ENCODE measurements at regions not wholly inside any gene's neighbourhood (a gene's known extent, or its start where the extent isn't known, plus 50 kb on each side); places are given as distances from the start of the nearest gene placed in this dataset.

DNA sequence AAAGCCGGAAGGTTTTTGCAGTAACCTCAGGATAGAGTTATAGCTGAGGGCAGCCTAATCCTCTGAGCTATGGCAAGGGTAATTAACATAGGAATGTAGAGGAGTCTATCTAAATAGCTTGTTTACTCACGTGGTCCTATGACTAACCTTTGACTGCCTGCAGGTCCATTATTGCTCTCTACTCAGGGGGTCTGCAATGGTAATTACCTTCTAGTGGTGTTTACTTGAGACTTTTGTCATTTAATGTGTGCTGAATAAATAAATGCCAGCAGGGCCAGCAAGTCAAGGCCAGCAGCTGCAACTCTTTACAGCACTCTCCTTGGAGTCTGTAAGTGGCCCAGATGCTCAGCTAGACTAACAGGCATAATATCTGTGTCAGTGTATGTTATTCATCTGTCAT, 212.7 kb upstream of the FMR1 start:
- CTCF ChIA-PET: no interaction called here
- Histone ChIP-seq H3K9me3 (no peaks in the 10 kb centered on the region), H3K4me2 (no peak overlapping the region), H3K4me3 (no peak overlapping the region), H3K4me1 (no peaks in the 10 kb centered on the region), H3K27ac (no peak overlapping the region)
- FAIRE-seq (no peak), DNase-seq (ENCODE audit: low read depth in 1 of 2, low spot score in 1 of 2) (no peak), ATAC-seq (no peak)
- 3% methylated on average over 2 of the region's 2 CpGs for WGBS (ENCODE audit: missing lambda C conversion rate)
- no peak for TF ChIP-seq SMC3 (IDR thresholded peaks at IDR 0.05)
- TF ChIP-seq, protein P1, sequence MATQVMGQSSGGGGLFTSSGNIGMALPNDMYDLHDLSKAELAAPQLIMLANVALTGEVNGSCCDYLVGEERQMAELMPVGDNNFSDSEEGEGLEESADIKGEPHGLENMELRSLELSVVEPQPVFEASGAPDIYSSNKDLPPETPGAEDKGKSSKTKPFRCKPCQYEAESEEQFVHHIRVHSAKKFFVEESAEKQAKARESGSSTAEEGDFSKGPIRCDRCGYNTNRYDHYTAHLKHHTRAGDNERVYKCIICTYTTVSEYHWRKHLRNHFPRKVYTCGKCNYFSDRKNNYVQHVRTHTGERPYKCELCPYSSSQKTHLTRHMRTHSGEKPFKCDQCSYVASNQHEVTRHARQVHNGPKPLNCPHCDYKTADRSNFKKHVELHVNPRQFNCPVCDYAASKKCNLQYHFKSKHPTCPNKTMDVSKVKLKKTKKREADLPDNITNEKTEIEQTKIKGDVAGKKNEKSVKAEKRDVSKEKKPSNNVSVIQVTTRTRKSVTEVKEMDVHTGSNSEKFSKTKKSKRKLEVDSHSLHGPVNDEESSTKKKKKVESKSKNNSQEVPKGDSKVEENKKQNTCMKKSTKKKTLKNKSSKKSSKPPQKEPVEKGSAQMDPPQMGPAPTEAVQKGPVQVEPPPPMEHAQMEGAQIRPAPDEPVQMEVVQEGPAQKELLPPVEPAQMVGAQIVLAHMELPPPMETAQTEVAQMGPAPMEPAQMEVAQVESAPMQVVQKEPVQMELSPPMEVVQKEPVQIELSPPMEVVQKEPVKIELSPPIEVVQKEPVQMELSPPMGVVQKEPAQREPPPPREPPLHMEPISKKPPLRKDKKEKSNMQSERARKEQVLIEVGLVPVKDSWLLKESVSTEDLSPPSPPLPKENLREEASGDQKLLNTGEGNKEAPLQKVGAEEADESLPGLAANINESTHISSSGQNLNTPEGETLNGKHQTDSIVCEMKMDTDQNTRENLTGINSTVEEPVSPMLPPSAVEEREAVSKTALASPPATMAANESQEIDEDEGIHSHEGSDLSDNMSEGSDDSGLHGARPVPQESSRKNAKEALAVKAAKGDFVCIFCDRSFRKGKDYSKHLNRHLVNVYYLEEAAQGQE (IDR thresholded peaks at IDR 0.05): no peak
- no peak for TF ChIP-seq JUN (IDR thresholded peaks at IDR 0.05)
- no peak for TF ChIP-seq FOSL2 (IDR thresholded peaks at IDR 0.05)
- no peak for TF ChIP-seq FOSL2 (CRISPR knock-in tag; IDR thresholded peaks at IDR 0.05)
- POLR2A ChIA-PET: no interaction called here

GRCh38 chrX:147710301-147710700, 201.4 kb upstream of the FMR1 start:
- 0% methylated on average over 2 of the region's 2 CpGs for WGBS (ENCODE audit: missing lambda C conversion rate)
- FAIRE-seq (no peak), ATAC-seq (no peak), DNase-seq (ENCODE audit: low read depth in 1 of 2, low spot score in 1 of 2) (no peak)
- H3K4me3 ChIP-seq: no peak overlapping the region
- no peaks in the 10 kb centered on the region for H3K4me1 ChIP-seq
- POLR2A ChIA-PET: no interaction called here
- CTCF ChIA-PET: no interaction called here
- H3K4me2 ChIP-seq: no peak overlapping the region
- H3K27ac ChIP-seq: no peak overlapping the region
- TF ChIP-seq NFE2L2 (conservative IDR thresholded peaks at IDR 0.05; ENCODE audit: low read length) (no peak), CEBPB (IDR thresholded peaks at IDR 0.05) (no peak), HDAC2 (IDR thresholded peaks at IDR 0.05) (no peak), RARB (CRISPR knock-in tag; IDR thresholded peaks at IDR 0.05) (no peak), ZNF302 (CRISPR knock-in tag; IDR thresholded peaks at IDR 0.05) (no peak), KDM1A (IDR thresholded peaks at IDR 0.05; ENCODE audit: low read depth) (no peak), JUNB (IDR thresholded peaks at IDR 0.05) (no peak), CBX8 (IDR thresholded peaks at IDR 0.05) (no peak), FOXS1 (CRISPR knock-in tag; IDR thresholded peaks at IDR 0.05) (no peak), RCOR1 (IDR thresholded peaks at IDR 0.05; ENCODE audit: low read depth, low read length) (no peak), PBX3 (IDR thresholded peaks at IDR 0.05) (no peak), ATOH8 (CRISPR knock-in tag; IDR thresholded peaks at IDR 0.05; ENCODE audit: low read depth) (no peak)
- TF ChIP-seq, protein P2, sequence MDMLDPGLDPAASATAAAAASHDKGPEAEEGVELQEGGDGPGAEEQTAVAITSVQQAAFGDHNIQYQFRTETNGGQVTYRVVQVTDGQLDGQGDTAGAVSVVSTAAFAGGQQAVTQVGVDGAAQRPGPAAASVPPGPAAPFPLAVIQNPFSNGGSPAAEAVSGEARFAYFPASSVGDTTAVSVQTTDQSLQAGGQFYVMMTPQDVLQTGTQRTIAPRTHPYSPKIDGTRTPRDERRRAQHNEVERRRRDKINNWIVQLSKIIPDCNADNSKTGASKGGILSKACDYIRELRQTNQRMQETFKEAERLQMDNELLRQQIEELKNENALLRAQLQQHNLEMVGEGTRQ (IDR thresholded peaks at IDR 0.05): no peak
- H3K9me3 ChIP-seq: no peaks in the 10 kb centered on the region

GRCh38 chrX:147733369-147733768, 178.3 kb upstream of the FMR1 start:
- DNase-seq (ENCODE audit: low read depth in 1 of 2, low spot score in 1 of 2) (no peak), ATAC-seq (no peak), FAIRE-seq (no peak)
- no peak overlapping the region for H3K4me3 ChIP-seq
- ChIA-PET CTCF (no interaction called here), POLR2A (no interaction called here)
- no peaks in the 10 kb centered on the region for H3K9me3 ChIP-seq
- H3K4me1 ChIP-seq: no peaks in the 10 kb centered on the region
- WGBS (ENCODE audit: missing lambda C conversion rate): 27% methylated on average over 2 of the region's 2 CpGs
- no peak overlapping the region for H3K4me2 ChIP-seq
- no peak overlapping the region for H3K27ac ChIP-seq
- TF ChIP-seq, protein P3, sequence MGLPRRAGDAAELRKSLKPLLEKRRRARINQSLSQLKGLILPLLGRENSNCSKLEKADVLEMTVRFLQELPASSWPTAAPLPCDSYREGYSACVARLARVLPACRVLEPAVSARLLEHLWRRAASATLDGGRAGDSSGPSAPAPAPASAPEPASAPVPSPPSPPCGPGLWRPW (IDR thresholded peaks at IDR 0.05): no peak
- peak; percentile 58 for TF ChIP-seq MAFK (IDR thresholded peaks at IDR 0.05; ENCODE audit: partially characterized antibody)

Data from A549 (cell line).